WI38 (cell line): ENCODE measurements at regions not wholly inside any gene's neighbourhood (a gene's known extent, or its start where the extent isn't known, plus 50 kb on each side); places are given as distances from the start of the nearest gene placed in this dataset.

ENCODE experiments used
- H3K4me3 ChIP-seq: 2 replicates; pipeline ENCODE4 v1.5.1; 2011; ENCODE audit warnings: low read depth, mild to moderate bottlenecking, control low read depth, low read length
- CTCF ChIP-seq: IDR thresholded peaks from 2 replicates; pipeline ENCODE4 v1.5.1; 2012; ENCODE audit warnings: low read depth, mild to moderate bottlenecking, control low read depth, low read length

- no peak for TF ChIP-seq CTCF
- H3K4me3 ChIP-seq = no peak overlapping the region
Observed at GRCh38 chr6:16837217-16837972, 76.1 kb upstream of the ATXN1 start.

GRCh38 chr6:16836144-16836981 is 75.1 kb upstream of the ATXN1 start:
- H3K4me3 ChIP-seq = peak overlapping the region; percentile 49

GRCh38 chr6:16834242-16834641 is 73.0 kb upstream of the ATXN1 start:
- no peak overlapping the region for H3K4me3 ChIP-seq
- TF ChIP-seq CTCF = no peak

More at GRCh38 chr6:16836144-16836981, 75.1 kb upstream of the ATXN1 start:
- TF ChIP-seq CTCF = no peak

- no peak overlapping the region for H3K4me3 ChIP-seq
- TF ChIP-seq CTCF = no peak
Observed at GRCh38 chr6:16832721-16833120, 71.5 kb upstream of the ATXN1 start.

GRCh38 chr6:16832043-16832567 is 70.8 kb upstream of the ATXN1 start:
- TF ChIP-seq CTCF = no peak
- no peak overlapping the region for H3K4me3 ChIP-seq

- H3K4me3 ChIP-seq = no peak overlapping the region
- TF ChIP-seq CTCF = no peak
Observed at GRCh38 chr6:16831136-16831535, 69.9 kb upstream of the ATXN1 start.

GRCh38 chr6:16828058-16828457 is 66.8 kb upstream of the ATXN1 start:
- H3K4me3 ChIP-seq = no peak overlapping the region
- no peak for TF ChIP-seq CTCF
